ENCODE measurements at regions not wholly inside any gene's neighbourhood (a gene's known extent, or its start where the extent isn't known, plus 50 kb on each side); places are given as distances from the start of the nearest gene placed in this dataset.

GRCh38 chr3:117266806-117267205, 557.2 kb downstream of the TUSC7 start:
- DNase-seq: no peak

- no peak for DNase-seq
These were observed 558.7 kb downstream of the TUSC7 start for GRCh38 chr3:117268318-117268717.

GRCh38 chr3:117272274-117272673, 562.7 kb downstream of the TUSC7 start:
- DNase-seq: no peak

- DNase-seq: no peak
These were observed 563.4 kb downstream of the TUSC7 start for GRCh38 chr3:117272876-117273523.

GRCh38 chr3:117277816-117278215, 568.2 kb downstream of the TUSC7 start:
- DNase-seq: no peak

GRCh38 chr3:117278424-117279190, 569.0 kb downstream of the TUSC7 start:
- DNase-seq: no peak

- no peak for DNase-seq
These were observed 571.8 kb downstream of the TUSC7 start for GRCh38 chr3:117281371-117281770.

GRCh38 chr3:117282566-117282965, 573.0 kb downstream of the TUSC7 start:
- no peak for DNase-seq

GRCh38 chr3:117285737-117286136, 576.2 kb downstream of the TUSC7 start:
- DNase-seq: no peak

GRCh38 chr3:117286488-117286887, 576.9 kb downstream of the TUSC7 start:
- no peak for DNase-seq

- no peak for DNase-seq
These were observed 578.0 kb downstream of the TUSC7 start for GRCh38 chr3:117287602-117288001.

- no peak for DNase-seq
These were observed 581.9 kb downstream of the TUSC7 start for GRCh38 chr3:117291476-117291875.

GRCh38 chr3:117297065-117297464, 587.5 kb downstream of the TUSC7 start:
- no peak for DNase-seq

- no peak for DNase-seq
These were observed 588.0 kb downstream of the TUSC7 start for GRCh38 chr3:117297541-117297940.

GRCh38 chr3:117298273-117298672, 588.7 kb downstream of the TUSC7 start:
- DNase-seq: no peak

GRCh38 chr3:117302428-117302827, 592.8 kb downstream of the TUSC7 start:
- DNase-seq: no peak

- DNase-seq: no peak
These were observed 593.9 kb downstream of the TUSC7 start for GRCh38 chr3:117303443-117303842.

GRCh38 chr3:117304681-117305080, 595.1 kb downstream of the TUSC7 start:
- DNase-seq: no peak

- DNase-seq: no peak
These were observed 596.1 kb downstream of the TUSC7 start for GRCh38 chr3:117305681-117306080.

GRCh38 chr3:117306299-117306698, 596.7 kb downstream of the TUSC7 start:
- no peak for DNase-seq

GRCh38 chr3:117308353-117308752, 598.8 kb downstream of the TUSC7 start:
- DNase-seq: no peak

GRCh38 chr3:117308756-117309155, 599.2 kb downstream of the TUSC7 start:
- DNase-seq: no peak

GRCh38 chr3:117310536-117310935, 601.0 kb downstream of the TUSC7 start:
- no peak for DNase-seq

GRCh38 chr3:117314441-117315150, 605.0 kb downstream of the TUSC7 start:
- DNase-seq: no peak

Data from activated CD8-positive, alpha-beta memory T cell treated with anti-CD3 and anti-CD28 coated beads for 24 hours (primary cell).